G401.6 (cell line): ENCODE measurements at regions not wholly inside any gene's neighbourhood (a gene's known extent, or its start where the extent isn't known, plus 50 kb on each side); places are given as distances from the start of the nearest gene placed in this dataset.
"Not testable (repeated sequence)": the region's sequence is repeated elsewhere in the genome, so short reads cannot be mapped to it uniquely, and the experiment has no call there.

Source experiments
- FAIRE-seq: peaks from 2 replicates; lab custom pipeline; 2012; peaks lifted over from hg19 to GRCh38; lab: Jason Lieb, UNC

DNA sequence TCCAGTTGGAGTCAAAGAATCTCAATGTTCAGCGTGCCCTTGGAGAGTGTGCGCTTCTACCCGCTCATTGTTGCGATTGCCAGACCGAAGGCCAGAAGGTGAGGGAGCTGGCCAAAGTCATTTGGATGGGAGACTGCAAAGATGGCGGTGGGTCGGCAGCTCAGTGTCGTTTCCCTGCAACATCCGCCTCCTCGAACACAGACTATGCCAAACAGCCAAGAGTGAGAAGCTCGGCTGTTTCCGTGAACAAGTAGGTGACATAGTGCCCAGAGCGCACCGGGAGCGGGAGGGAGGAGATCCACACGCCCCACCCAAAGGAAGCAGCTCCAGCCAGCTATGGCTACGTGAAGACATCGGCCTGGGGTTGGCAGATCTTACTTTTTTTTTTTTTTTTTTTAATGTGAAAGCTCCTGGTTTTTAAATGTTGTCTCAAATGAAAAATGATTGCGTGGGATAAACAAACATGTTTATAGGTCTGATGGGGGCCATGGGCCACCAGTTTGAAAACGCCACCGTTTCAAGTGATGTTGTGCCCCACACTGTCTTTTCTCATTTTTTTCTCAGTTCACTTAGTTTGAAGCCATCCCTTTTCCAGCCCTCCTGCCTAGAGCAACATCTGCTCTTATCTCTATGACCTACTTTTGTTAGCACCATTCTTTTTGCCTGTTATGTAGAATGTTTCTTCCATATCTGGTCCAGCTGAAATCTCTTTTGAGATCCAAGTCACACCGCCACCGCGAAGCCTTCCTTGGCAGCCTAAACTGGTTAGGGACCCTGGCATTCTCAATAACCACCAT is 682.4 kb downstream of the RNF144A start:
- FAIRE-seq: no peak

DNA sequence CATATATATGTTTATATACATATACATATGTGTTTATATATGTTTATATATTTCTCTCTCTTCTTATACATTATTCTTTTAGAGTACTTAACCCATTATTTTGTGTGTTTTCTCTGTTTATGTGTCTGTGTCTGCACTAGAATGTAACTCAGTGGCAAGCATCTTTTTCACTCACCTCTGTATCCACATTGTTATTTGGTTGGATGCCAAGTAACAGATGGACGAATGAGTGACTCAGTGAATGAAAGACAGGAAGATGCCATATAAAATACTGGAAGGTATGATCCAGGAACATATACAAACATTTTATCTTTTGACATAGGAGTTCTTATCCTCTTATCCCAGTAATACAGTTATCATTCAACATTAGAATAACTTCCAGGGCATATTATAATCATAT is 684.8 kb downstream of the RNF144A start:
- FAIRE-seq: no peak

DNA sequence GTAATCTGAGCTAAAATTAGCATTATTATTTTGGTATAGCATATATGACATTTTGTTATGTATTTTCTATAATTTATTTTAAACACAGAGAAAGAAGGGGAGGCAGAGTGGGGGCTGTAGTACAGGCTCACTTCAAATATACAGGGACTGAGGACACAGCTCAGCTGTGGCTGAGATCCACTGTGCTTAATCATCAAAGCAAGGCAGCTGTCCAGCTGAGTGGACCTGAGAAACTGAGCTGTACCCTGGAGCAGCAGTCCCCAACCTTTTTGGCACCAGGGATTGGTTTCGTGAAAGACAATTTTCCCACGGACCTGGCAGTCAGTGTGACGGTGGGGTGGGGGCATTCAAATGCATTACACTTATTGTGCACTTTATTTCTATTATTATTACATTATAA is 687.2 kb downstream of the RNF144A start:
- no peak for FAIRE-seq

DNA sequence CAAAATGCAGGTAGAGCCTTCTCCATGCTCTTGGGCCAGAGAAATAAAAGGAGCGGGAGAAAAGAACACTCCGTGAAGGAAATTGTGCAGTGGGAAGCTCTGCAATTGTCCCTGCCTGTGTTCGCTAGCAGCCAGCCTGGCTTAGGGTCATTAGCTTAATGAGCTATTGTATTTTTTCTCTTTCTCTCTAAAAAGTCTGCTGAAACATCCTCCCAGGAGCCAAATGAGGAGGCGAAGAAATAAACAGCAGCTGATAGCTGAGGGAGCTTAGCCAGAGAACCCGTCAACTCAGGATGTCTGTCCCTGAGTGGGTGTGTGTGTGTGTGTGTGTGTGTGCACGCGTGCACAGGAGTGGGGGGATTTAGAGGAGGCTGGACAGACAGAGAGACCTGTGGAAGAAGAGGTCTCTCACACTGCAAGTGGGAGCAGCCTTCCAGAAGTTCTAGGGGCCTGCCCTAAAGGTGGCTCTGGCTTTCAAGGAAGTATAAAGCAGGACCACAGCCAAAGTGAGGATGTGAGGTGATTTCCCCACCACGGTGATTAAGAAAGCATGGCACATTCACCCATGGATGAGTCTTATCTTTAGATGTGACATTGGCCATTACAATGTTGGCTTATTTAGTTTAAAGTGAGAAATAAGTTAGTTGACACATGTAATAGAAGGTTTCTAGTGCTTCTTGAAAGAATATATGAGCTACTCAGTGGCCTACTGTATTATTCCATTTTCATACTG is 690.4 kb downstream of the RNF144A start:
- FAIRE-seq: no peak

DNA sequence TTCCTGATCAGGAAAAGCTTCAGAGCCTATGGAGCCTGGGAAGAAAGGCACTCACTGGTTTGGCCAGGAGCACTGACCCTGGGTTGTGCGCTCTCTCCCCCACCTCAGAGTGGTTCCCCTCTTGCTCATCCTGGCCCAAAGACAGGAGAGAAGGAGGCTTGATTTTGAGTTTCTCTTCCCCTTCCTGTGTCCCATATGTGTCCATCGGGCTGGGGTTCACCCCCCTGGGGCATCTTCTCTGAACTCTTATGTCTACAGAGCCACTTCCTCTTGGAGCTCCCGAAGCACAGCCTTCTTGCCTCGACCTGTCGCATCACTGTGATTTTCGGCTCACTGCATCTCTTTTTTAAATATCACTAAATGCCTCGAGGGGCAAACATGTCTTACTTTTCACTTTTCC is 692.3 kb downstream of the RNF144A start:
- no peak for FAIRE-seq

DNA sequence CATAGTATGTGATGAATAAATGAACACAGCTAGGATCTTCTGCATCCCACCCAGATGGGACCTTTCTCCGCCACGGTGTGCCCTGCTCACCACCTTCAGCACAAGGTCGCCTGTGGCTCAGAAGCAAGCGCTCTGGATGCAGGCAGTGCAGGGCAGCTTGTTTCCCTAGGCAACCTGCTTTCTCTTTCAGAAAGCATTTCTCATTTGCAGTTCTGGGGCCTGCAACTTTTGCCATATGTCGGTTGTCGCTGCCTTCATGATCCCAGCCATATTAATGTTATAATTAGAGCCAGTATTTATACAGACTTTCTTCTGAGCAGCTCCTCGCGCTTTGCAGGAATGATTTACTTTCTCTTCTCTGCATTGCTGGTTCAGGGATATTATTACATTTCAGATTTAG is 692.8 kb downstream of the RNF144A start:
- FAIRE-seq: no peak

DNA sequence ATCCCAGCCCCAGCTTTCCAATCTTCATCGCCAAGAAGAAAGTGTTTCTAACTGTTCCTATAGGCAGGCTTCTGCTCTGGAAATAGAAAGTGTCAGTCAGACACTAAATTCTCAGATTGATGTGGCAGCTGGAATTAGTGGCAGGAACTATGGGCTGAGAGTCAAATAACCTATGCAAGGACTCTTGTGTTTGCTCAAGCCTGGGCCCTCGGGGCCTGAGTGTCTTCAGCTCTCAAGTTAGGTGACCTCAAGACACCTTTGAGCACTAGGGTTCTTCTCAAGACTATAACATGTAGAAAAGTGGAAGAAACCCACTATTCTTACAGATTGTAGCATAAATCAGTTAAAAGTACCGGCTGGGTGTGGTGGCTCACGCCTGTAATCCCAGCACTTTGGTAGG is 694.5 kb downstream of the RNF144A start:
- FAIRE-seq: no peak

DNA sequence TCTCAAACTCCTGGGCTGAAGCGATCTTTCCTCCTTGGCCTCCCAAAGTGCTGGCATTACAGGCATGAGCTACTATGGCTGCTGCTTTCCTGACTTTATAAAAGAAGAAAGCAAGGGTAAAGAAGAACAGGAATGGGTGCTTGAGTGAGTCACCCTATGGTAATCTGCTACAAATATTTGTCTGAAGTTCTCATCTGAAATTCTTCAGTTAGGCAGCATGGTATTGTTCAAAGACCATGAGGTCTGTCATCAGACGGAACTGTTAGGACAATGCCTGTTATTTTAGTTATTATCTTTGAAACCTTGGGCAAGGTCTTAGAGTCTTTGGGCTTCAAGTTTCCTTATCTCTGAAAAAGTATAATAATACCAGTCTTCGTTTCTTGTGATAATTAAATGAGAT is 695.8 kb downstream of the RNF144A start:
- no peak for FAIRE-seq

DNA sequence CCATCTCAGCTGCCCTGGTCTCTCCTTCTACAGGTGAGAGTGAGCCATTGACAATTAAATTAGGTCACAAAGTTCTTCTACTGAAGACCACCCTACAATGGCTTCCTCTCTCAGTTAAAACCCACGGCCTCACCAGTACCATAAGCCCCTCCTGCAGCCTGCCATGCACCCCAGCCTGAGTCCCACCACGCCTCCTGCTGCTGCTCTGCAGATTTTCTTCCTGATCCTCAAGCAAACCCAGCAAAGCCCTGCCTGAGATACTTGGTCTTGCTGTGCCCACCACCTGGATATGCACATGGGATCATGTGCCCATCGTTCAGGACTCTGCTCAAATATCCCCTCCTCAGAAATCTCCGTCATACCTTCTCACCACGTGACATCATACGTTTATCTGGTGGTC is 696.6 kb downstream of the RNF144A start:
- no peak for FAIRE-seq

DNA sequence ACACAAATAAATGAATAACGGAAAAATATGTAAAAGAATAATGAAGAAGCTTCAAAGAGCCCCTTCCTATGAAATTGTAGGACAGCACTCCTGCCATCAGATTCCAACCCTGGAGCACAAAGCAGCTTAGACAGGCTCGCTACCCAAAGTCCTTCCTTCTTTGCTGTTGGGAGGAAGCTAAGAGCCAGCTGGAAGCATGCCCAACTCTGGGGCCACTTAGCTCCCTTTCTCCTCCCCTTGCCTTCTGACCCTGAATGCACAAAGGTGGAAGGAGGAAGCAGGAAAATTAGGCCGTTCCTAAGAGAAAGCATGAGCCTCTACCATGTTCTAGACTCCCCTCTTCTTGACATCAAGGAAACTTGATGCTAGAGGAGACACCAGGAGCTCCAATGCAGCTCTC is 700.8 kb downstream of the RNF144A start:
- FAIRE-seq: no peak

DNA sequence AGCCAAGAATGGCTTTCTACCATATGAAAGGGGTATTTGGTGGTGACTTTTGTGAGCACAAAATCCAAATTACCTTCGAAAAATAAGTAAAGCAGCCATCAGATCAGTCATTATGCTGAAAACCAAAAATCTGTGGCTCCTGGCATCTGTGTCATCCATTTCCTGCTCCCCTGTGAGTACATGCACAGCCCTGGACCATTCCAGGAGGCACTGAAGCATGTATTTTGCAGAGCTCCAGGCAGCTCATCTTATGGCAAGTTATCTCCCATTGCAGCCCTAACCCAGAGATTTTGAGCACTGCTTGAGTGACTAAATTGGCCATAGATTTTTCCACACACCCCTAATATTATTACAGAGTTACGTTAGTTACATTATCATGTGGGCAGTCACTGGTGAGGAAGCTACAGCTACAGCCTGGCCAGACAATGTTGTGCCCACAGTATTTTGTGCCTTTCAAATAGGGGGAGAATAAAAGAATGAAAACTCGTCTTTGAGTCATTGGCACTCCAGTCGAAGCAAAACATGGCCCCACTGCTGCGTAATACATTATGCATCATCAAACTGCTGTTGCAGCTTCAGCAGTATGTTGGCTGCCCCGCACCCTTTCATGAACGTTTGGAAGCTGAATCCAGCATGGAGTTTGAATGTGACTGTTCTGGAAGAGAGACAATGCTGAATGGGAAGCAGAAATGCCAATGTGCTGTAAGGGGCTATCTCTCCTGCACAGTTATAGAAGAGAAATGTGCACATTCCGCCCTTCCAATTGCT is 702.2 kb downstream of the RNF144A start:
- FAIRE-seq: no peak

DNA sequence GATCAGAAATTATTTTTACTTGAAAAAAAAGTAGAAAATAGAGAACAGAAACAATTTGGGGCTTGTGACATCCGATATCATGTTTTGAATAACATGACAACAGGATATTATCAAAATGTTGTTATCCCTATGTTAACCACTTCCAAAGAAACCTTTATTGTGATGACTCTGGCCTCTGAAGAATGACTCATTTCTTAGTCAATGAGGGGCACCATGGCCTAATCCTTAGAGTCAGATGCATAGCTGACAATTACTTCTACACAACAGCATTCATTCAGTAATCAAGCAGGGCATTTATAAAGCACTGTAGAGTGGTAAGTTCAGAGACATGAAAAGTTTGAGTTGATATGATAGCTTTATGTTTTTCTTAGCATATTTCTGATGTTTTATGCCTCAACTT is 703.0 kb downstream of the RNF144A start:
- FAIRE-seq: no peak

DNA sequence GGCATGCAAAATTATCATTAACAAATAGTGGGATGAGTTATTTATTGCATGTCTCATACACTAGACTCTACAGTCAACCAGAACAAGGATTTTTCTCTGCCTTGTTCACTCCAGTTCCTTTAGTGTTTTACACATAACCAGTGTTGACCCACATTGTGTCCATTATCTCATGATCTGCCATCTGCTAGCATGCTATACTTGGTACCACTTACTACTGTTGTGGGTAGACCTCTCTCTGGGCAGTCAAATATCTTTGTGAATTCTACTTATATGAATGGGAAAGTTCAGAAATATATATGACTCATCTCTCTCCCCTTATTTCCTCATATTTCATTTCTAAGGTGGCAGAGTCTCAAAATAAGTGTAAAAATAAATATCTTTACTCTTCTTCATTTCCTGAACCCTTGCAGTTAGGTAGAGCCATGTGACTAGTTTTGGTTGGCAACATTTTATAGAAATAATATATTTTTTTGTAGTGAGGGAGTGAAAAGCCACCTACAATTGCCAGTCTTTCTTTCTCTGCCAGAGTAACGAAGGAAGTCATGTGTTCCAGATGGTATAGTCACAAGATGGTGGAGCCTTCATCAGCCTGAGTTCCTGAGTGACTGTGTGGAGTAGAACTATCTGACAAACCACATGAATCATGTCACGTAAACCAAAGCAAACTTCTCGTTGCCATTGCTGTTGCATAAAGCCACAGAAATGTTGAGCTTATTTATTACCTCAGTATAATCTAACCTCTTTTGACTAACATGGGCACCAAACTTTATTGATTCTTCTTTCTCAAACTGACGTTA is 704.0 kb downstream of the RNF144A start:
- no peak for FAIRE-seq

DNA sequence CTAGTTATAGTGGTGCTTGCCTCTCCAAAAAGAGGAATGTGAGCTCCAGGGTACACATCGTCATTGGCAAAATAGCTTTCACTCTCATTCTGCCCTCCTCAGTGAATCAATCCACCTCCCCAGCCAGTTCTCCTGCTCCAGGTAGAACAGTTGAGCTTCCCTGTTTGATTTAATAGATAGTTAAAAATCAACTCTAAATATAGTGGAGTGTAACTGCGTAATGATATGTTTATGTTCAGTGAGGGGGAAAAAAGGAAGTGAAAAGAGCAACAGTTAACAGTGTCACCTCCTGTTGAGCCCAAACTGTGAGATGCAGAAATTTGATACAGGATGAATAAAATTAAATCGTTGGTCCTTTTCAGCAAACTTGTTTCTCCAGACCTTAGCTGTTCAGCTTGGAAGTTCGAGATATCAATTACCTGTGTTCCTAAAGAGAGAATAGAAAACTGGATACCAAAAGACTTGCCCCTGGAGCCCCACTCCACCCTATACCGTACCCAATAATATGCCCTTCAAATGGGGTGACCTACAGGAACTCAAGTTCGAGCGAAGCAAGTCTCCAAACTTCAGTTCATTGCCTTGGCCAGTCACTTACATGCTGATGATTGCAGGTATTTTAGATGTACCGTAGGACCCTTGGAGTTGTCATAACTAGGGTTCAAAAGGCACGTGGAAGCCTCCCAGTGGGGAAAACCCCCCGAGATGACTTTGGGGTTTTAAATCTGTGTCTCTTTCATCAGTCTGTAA is 708.4 kb downstream of the RNF144A start:
- FAIRE-seq: no peak

DNA sequence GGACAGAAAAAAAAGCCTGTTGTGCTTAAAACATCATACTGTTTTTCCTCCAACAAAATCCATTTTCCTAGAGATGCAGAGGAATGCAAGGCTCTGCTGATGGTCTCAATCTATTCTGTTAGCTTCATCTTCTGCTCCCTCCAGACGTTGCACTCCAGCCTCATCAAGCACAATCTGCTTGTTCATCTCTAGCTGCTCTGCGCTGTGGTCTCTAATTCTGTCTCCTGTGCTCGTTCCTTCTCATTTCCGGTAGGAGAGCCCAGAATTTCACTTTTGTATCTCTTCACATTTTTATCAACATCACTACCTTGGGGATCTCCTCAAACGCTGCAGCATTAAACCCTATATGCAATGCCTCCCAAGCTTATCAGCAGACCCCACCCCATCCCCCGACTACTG is 708.9 kb downstream of the RNF144A start:
- FAIRE-seq: no peak

DNA sequence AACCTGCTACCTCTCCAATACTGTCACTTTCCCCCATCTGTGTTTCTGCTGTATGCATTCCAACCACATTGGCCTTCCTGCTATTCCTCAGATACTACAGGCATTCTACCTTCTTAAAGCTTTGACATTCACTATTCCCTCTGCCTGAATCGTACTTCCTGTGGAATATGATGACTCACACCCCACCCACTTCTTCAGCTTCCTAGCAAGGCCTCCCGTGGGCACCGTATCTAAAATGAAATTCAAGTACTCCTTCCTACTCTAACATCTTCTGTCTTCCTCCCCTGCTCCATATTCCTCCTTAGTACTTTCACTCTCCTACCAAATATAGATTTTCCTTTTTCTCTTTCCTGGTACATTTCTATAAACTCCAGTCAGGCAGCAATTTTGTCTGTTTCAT is 710.4 kb downstream of the RNF144A start:
- no peak for FAIRE-seq

DNA sequence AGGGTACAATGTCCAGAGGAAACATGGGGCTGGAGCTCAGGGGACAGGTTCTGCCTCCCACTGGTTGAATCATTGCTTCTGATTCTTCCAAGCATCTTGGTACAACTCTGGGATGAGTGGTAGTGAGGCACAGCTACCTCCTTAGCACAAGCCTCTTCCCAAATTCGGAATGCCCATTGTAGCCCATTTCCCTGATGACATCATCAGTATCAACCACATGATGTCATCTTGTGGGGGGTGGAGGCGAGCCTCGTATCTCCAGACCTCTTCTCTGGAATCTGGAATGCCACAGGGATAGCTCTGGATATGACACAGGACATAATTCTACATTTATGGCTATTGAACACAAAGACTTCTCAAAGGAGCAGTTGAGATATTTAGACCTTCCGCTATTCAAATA is 715.2 kb downstream of the RNF144A start:
- no peak for FAIRE-seq

DNA sequence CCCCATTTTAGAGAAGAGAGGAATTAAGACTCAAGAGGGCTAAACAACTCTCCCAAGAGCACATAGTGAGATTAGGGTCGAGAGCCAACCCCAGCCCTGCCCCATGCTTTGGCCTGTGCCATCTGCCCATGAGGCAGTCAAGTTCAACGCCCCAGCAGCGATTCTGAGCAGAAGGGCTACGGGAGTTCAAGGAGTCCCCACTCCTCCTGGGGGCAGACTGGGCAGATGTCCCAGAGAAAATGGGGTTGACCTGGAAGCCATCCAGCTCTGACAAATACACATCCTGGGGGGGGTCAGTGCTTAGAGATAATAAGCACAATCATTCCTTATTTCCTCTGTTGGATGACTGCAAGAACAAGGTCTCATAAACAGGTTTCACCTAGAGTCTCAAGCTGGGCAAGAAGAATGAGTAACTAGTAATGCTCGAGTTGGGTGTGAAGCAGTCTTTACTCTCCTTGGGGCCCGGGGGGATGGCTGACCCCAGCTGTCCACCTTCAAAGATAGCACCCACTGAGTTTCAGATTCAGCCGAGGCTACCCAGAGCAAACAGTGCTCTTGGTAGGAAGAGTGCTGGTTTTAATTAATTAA is 716.4 kb downstream of the RNF144A start:
- no peak for FAIRE-seq

DNA sequence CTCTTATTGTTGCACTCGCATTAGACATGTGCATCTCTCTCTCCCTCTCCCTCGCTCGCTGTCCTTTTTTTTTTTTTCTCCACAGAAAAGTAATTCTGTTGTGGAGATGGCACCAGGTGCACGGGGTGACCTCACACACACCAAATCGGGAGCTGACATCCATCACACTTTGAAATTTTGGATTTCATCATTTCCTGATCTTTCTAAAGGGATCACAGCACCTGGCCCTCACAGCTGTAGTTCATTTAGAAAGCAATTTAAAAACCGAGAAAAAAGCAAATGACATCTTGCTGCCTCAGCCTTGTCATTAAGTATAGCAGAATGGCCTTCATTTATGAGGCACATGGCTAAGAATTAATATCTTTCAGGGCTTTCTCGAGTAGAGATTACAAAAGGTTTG is 717.2 kb downstream of the RNF144A start:
- FAIRE-seq: no peak

DNA sequence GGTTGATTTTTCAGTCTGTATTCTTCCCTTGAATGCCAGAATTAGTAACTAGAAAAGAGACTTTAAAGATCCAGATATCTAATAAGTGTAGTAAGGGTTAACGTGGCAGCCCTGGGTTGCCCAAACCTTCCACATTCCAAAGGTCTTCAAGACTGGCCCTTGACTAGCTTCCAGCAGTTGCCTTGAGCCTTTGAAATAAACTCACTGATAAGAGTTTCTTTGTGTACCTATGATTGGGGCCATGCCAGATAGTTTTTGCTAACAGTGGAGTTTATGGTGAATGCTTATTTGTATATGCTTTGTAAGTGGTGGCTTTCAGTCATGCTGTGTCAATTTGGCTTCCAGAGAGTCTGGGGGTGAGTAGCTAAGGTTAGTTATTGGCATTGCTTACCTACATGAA is 722.3 kb downstream of the RNF144A start:
- FAIRE-seq: no peak

DNA sequence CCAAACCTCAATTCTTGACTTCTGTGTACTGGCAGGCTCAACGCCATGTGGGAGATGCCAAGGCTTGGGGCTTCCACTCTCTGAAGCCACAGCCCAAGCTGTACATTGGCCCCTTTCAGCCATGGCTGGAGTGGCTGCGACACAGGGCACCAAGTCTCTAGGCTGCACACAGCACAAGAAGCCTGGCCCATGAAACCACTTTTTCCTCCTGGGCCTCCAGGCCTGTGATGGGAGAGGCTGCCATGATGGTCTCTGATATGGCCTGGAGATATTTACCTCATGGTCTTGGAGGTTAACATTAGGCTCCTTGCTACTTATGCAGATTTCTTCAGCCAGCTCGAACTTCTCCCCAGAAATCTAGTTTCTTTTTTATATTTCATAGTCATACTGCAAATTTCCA is 724.1 kb downstream of the RNF144A start:
- FAIRE-seq: not testable (repeated sequence)
